ENCODE measurements at regions not wholly inside any gene's neighbourhood (a gene's known extent, or its start where the extent isn't known, plus 50 kb on each side); places are given as distances from the start of the nearest gene placed in this dataset.
"Not testable (repeated sequence)": the region's sequence is repeated elsewhere in the genome, so short reads cannot be mapped to it uniquely, and the experiment has no call there.

- TF ChIP-seq, protein P1, sequence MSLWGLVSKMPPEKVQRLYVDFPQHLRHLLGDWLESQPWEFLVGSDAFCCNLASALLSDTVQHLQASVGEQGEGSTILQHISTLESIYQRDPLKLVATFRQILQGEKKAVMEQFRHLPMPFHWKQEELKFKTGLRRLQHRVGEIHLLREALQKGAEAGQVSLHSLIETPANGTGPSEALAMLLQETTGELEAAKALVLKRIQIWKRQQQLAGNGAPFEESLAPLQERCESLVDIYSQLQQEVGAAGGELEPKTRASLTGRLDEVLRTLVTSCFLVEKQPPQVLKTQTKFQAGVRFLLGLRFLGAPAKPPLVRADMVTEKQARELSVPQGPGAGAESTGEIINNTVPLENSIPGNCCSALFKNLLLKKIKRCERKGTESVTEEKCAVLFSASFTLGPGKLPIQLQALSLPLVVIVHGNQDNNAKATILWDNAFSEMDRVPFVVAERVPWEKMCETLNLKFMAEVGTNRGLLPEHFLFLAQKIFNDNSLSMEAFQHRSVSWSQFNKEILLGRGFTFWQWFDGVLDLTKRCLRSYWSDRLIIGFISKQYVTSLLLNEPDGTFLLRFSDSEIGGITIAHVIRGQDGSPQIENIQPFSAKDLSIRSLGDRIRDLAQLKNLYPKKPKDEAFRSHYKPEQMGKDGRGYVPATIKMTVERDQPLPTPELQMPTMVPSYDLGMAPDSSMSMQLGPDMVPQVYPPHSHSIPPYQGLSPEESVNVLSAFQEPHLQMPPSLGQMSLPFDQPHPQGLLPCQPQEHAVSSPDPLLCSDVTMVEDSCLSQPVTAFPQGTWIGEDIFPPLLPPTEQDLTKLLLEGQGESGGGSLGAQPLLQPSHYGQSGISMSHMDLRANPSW (CRISPR knock-in tag; conservative IDR thresholded peaks at IDR 0.05; ENCODE audit: low read depth), result not testable (repeated sequence)
- TF ChIP-seq TEAD4 (CRISPR knock-in tag; IDR thresholded peaks at IDR 0.05); CTCF (IDR thresholded peaks at IDR 0.05); ZNF232 (CRISPR knock-in tag; IDR thresholded peaks at IDR 0.05); NR1H2 (CRISPR knock-in tag; IDR thresholded peaks at IDR 0.05); NR2C2 (CRISPR knock-in tag; IDR thresholded peaks at IDR 0.05); RELA (CRISPR knock-in tag; IDR thresholded peaks at IDR 0.05; ENCODE audit: borderline replicate concordance); SP1 (CRISPR knock-in tag; conservative IDR thresholded peaks at IDR 0.05); NR3C1 (CRISPR knock-in tag; conservative IDR thresholded peaks at IDR 0.05; ENCODE audit: low read depth): not testable (repeated sequence)
- TF ChIP-seq, protein P2, sequence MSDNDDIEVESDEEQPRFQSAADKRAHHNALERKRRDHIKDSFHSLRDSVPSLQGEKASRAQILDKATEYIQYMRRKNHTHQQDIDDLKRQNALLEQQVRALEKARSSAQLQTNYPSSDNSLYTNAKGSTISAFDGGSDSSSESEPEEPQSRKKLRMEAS (CRISPR knock-in tag; IDR thresholded peaks at IDR 0.05), result not testable (repeated sequence)
- TF ChIP-seq, protein P3, sequence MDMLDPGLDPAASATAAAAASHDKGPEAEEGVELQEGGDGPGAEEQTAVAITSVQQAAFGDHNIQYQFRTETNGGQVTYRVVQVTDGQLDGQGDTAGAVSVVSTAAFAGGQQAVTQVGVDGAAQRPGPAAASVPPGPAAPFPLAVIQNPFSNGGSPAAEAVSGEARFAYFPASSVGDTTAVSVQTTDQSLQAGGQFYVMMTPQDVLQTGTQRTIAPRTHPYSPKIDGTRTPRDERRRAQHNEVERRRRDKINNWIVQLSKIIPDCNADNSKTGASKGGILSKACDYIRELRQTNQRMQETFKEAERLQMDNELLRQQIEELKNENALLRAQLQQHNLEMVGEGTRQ (CRISPR knock-in tag; IDR thresholded peaks at IDR 0.05), result not testable (repeated sequence)
These were observed 756.1 kb downstream of the SPATA31A1 start for GRCh38 chr9:40111571-40111970.

All from WTC11 (cell line).